HG02885 (cell line): ENCODE measurements at regions not wholly inside any gene's neighbourhood (a gene's known extent, or its start where the extent isn't known, plus 50 kb on each side); places are given as distances from the start of the nearest gene placed in this dataset.
"Not testable (repeated sequence)": the region's sequence is repeated elsewhere in the genome, so short reads cannot be mapped to it uniquely, and the experiment has no call there.

Experiments
- ATAC-seq: cut with Tn5 transposase; IDR thresholded peaks from one replicate; pipeline ENCODE4 v1.9.1; 2021; ENCODE audit warnings: mild to moderate bottlenecking; ENCODE audit not compliant: unreplicated experiment, poor library complexity

GRCh38 chr4:34280131-34280530 lies 1964.2 kb downstream of the ARAP2 start:
- no peak for ATAC-seq

GRCh38 chr4:34281826-34282225 lies 1962.5 kb downstream of the ARAP2 start:
- ATAC-seq: no peak

- no peak for ATAC-seq
Measured at GRCh38 chr4:34289489-34289888, 1954.8 kb downstream of the ARAP2 start.

GRCh38 chr4:34289962-34290361 lies 1954.4 kb downstream of the ARAP2 start:
- no peak for ATAC-seq

- no peak for ATAC-seq
Measured at GRCh38 chr4:34293459-34293858, 1950.9 kb downstream of the ARAP2 start.

- no peak for ATAC-seq
Measured at GRCh38 chr4:34309383-34309906, 1934.9 kb downstream of the ARAP2 start.

GRCh38 chr4:34318773-34319172 lies 1925.5 kb downstream of the ARAP2 start:
- ATAC-seq: no peak

GRCh38 chr4:34323549-34324320 lies 1920.6 kb downstream of the ARAP2 start:
- no peak for ATAC-seq

- no peak for ATAC-seq
Measured at GRCh38 chr4:34328939-34329338, 1915.4 kb downstream of the ARAP2 start.

GRCh38 chr4:34335156-34335555 lies 1909.2 kb downstream of the ARAP2 start:
- ATAC-seq: not testable (repeated sequence)

GRCh38 chr4:34335556-34335955 lies 1908.8 kb downstream of the ARAP2 start:
- not testable (repeated sequence) for ATAC-seq

- ATAC-seq: no peak
Measured at GRCh38 chr4:34362654-34363053, 1881.7 kb downstream of the ARAP2 start.

- ATAC-seq: no peak
Measured at GRCh38 chr4:34363842-34364241, 1880.5 kb downstream of the ARAP2 start.

- no peak for ATAC-seq
Measured at GRCh38 chr4:34365946-34366345, 1878.4 kb downstream of the ARAP2 start.

GRCh38 chr4:34371676-34372075 lies 1872.6 kb downstream of the ARAP2 start:
- no peak for ATAC-seq

GRCh38 chr4:34372815-34373214 lies 1871.5 kb downstream of the ARAP2 start:
- ATAC-seq: no peak

- no peak for ATAC-seq
Measured at GRCh38 chr4:34373456-34373855, 1870.9 kb downstream of the ARAP2 start.

- no peak for ATAC-seq
Measured at GRCh38 chr4:34412233-34412632, 1832.1 kb downstream of the ARAP2 start.

- no peak for ATAC-seq
Measured at GRCh38 chr4:34412911-34413310, 1831.4 kb downstream of the ARAP2 start.

- ATAC-seq: no peak
Measured at GRCh38 chr4:34417160-34417559, 1827.2 kb downstream of the ARAP2 start.

- ATAC-seq: no peak
Measured at GRCh38 chr4:34419871-34420270, 1824.4 kb downstream of the ARAP2 start.
